ENCODE measurements at regions not wholly inside any gene's neighbourhood (a gene's known extent, or its start where the extent isn't known, plus 50 kb on each side); places are given as distances from the start of the nearest gene placed in this dataset.

DNA sequence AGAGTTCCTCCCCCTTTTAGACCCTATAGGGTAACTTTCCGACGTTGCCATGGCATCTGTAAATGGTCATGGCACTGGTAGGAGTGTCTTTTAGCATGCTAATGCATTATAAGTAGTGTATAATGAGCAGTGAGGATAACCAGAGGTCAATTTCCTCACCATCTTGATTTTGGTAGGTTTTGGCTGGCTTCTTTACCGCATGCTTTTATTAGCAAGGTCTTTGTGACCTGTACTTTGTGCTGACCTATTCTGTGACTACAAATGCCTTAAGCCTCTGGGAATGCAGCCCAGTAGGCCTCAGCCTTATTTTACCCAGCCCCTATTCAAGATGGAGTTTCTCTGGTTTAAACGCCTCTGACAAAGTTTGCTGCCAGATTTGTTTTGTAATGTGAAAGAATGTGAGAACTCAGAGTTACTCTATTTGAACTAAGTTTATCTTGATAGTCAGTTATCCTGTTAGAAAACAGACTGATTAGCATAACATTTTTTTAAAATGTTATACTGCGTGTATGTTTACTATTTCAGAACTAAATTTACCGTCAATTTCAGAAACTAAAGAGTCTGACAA lies 111.3 kb upstream of the PRSS16 start:
- TF ChIP-seq CTCF (IDR thresholded peaks at IDR 0.05) (no peak), EP300 (IDR thresholded peaks at IDR 0.05) (no peak)

All from tibial nerve (tissue), 4 donors.